Pons (tissue), 1 donor: ENCODE measurements at regions not wholly inside any gene's neighbourhood (a gene's known extent, or its start where the extent isn't known, plus 50 kb on each side); places are given as distances from the start of the nearest gene placed in this dataset.
A peak's percentile ranks its signal among the peaks of the same experiment; 100 is the strongest.
"Not testable (repeated sequence)": the region's sequence is repeated elsewhere in the genome, so short reads cannot be mapped to it uniquely, and the experiment has no call there.

Experiments used
- DNase-seq: peaks from one replicate; pipeline ENCODE4 v3.0.0-alpha.2; 2016; ENCODE audit warnings: low spot score

GRCh38 chr20:12737497-12737896 is 271.3 kb upstream of the SPTLC3 start:
- no peak for DNase-seq

DNA sequence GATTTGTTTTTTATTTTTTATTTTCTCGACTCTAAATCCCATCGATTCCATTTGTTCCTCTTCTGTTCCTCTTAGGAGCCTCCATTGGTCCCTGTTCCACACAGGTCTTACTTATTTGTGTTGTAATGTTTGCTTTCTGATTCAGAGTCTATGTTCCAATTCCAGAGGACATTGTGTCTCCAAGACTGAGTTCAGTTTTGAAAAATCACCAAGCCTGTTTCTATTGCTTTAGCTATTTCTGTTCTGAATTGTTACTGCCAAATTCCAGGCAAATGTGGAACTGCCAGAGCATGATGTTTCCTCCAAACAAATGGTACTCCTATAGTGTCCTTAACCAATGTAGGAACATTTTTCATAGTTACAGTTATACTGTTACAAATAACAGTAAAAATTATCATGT is 270.9 kb upstream of the SPTLC3 start:
- DNase-seq, result peak; percentile 12

DNA sequence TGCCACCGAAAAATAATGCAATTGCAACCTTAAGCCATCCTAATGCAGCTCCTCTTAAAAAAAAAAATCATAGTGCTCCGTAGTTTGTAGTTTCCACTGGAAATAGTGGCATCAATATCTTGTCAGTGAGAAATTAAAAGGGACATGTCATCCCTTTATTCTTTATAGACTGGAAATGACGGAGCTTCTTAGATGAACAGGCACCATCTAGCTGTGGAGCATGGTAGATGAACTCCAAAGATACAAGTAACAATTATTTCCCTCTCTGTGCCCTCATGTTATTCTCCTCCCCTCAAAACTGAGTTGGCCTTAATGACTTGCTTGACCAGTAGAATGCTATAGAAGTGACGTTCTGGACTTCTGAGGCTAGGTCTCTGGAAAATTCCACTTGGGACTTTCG is 268.1 kb upstream of the SPTLC3 start:
- no peak for DNase-seq

GRCh38 chr20:12744037-12744436 is 264.7 kb upstream of the SPTLC3 start:
- no peak for DNase-seq

DNA sequence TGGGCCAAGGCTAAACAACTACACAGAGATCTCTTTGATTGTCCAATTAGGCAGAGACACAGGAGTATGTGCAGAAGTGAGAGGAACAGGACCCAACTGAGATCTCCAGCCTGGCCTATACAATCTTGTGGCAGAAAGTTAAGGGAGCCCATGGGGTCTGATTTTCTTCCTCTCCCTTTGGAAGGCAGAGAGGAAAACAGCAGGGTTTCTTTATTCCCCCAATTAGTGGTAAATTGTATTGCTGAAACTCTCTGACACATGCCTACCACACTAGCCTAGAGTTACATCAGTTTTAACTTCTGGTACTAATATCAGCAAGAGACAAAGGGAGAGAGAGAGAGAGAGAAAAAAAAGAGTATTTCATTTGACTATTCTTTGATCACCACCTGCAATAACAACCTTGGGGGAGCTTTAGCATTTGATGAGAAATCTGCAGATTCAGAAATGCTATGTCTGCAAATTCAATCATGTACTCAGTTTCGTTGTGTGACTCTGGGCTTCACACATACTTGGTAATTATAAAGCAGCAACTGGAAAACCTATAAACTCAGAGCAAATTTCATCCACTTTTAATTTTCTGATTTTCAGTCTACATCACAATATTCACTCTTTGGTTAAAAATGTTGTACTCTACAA is 260.3 kb upstream of the SPTLC3 start:
- DNase-seq, result no peak

DNA sequence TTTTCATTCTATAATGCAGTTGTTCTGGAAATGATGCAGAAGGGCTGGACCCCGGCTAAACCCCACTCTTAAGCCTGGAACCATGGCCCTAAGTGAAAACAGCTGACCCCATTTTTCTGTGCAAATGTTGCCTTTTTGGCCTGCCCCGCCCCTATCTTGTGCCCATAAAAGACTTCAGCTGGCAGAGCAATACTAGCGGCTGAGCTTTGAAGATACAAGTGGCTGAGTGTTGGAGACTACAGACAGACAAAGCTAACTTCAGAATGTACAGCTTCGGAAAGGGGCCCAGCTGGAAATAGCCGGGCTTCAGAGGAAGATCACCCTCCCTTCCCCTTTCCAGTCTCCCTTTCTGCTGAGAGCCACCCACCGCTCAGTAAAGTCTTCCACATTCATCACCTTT is 258.6 kb upstream of the SPTLC3 start:
- no peak for DNase-seq

GRCh38 chr20:12752900-12753693 is 255.7 kb upstream of the SPTLC3 start:
- not testable (repeated sequence) for DNase-seq

GRCh38 chr20:12753742-12754141 is 255.0 kb upstream of the SPTLC3 start:
- not testable (repeated sequence) for DNase-seq

DNA sequence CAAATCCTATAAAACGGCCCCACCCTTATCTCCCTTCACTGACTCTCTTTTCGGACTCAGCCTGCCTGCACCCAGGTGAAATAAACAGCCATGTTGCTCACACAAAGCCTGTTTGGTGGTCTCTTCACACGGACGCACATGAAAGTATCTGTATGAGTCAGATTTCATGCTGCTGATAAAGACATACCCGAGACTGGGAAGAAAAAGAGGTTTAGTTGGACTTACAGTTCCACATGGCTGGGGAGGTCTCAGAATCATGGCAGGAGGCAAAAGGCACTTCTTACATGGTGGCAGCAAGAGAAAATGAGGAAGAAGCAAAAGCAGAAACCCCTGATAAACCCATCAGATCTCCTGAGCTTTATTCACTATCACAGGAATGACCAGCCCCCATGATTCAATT is 249.3 kb upstream of the SPTLC3 start:
- DNase-seq, result not testable (repeated sequence)

DNA sequence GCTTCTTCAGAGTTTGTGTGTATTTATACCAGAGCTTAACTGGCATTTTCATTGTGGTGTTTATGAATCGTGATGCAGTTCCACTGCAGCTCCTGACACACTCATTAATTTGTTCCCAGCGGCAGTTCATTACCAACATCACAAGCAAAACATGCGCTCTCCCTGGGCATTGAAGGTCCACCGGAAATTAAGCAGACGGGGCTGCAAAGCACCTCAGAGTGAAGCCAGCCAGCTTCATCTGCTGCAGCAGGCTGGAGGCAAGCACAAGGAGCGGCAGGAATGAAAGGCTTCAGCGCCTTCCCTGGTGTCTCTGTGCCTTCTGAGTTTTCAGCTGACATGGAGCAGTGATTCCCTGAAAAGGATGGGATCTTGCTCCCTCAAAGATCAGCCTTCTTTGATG is 246.0 kb upstream of the SPTLC3 start:
- no peak for DNase-seq

DNA sequence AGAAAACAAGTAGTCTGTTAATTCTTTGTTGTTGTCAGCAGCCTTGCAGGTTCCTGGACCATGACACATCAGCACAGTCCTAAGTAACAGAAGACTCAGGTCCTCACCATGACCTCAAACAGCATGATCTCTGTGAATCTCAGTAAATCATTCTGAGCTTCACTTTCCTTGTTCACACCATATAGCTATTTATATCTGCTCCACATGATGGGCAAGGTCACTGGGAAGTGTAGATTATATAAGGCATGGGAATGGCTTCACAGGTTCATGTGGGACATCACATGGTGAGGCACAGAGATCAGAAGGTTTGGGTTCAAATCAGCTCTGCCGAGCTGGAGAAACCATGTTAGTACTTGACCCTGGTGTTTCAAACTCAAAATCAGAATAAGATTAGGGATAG is 245.4 kb upstream of the SPTLC3 start:
- DNase-seq, result no peak

DNA sequence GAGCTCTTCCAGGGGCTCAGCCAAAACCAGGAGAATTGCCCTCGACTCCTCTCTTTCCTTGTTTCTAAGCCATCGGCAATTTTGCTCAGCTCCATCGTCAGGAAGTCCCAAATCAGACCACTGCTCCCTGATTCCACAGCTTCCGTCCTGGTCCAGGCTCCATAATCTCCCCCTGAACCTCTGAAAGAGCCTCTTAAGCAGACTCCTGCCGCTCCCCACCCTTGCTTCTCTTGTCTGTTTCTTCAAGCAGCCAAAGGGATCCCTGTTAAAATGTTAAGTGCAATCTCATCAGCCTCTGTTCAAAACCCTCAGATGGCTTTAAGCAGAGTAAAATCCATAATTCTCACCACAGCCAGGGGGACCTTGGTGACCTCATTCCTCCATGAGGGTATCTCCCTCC is 244.7 kb upstream of the SPTLC3 start:
- DNase-seq, result no peak

DNA sequence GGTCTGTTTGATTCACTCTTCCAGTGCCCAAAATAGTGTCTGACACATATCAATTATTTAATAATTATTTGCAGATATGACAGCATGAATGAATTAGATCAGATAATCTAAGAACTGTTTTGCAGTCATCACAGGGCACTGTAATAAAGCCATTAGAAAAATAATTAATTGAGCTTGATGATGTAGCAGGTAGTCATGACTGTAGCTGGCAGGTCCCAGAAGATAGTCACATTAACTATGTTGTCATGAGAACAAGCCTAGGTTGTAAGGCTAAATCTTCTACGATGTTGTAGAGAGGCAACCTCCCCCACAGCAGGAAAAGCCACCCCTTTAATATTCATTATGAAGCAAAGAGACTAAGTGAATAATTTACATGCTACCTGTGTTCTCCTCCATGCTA is 243.9 kb upstream of the SPTLC3 start:
- DNase-seq, result no peak

GRCh38 chr20:12773936-12774335 is 234.8 kb upstream of the SPTLC3 start:
- DNase-seq, result no peak

- no peak for DNase-seq
Observed at GRCh38 chr20:12775041-12775440, 233.7 kb upstream of the SPTLC3 start.

- DNase-seq, result no peak
Observed at GRCh38 chr20:12777016-12777415, 231.8 kb upstream of the SPTLC3 start.

DNA sequence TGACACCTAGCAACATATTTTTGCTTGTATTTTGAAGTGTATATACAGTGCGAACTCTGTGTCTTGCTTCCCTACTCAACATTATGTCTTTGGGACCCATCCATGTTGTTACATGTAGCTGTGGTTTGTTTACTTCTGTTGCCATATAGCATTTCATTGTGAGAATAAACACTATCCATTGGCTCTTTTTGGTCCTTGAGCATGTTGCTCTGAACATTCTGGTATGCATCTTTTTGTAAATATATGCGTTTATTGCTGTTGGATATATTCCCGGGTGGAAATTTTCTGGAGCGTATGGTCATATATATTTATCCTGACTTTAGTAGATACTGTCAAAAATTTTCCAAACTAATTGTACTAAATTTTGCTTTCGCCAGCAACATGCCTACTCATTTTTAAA is 222.5 kb upstream of the SPTLC3 start:
- no peak for DNase-seq

- DNase-seq, result no peak
Observed at GRCh38 chr20:12788632-12789299, 220.0 kb upstream of the SPTLC3 start.

- DNase-seq, result no peak
Observed at GRCh38 chr20:12790859-12791258, 217.9 kb upstream of the SPTLC3 start.

GRCh38 chr20:12798286-12798685 is 210.5 kb upstream of the SPTLC3 start:
- no peak for DNase-seq

- DNase-seq, result no peak
Observed at GRCh38 chr20:12808006-12808567, 200.7 kb upstream of the SPTLC3 start.

DNA sequence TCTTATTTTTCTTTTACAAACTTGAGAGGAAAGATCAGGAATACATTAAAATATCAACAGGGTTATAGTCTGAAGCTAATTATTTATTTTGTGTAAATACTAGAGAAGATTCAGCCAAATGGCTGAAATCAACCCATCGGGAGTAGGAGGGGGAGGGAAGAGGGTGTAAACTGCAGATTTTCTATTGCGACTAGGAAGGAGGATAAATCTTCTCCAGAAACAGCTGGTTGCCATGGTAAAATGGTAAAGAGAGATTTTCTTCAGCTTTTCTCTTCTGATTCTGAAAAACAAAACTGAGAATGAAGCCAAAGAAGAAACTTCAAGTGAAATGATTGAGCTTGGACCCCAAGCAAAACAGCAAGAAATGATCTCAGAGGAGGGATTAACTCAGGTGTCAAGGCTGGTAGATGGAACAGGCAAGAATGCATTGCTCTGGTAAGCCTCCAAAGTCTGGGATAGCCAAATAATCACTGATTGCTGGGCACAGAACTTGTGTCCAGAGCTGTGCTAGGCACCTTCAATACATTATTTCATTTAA is 193.5 kb upstream of the SPTLC3 start:
- no peak for DNase-seq
